ENCODE measurements at regions not wholly inside any gene's neighbourhood (a gene's known extent, or its start where the extent isn't known, plus 50 kb on each side); places are given as distances from the start of the nearest gene placed in this dataset.

DNA sequence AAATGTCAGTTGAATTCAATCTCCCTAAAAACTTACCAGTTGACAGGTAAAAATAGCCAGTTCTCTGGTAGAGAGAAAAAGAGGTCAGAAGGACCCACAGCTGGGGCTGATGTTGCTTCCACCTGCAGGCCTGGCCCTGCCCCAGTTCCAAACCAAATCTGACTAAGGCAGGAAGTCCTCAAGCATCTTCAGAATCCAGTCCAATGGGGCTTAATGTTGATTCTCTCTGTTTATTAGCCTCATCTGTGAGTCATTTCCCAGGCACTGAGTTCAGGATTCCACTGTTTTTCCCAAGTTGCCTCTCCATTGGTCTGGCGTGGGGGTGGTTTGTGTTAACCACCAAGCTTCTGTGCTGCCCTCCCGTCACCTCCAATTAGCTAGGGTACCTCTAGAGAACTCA is 601.8 kb downstream of the INSC start:
- TF ChIP-seq, protein P1, sequence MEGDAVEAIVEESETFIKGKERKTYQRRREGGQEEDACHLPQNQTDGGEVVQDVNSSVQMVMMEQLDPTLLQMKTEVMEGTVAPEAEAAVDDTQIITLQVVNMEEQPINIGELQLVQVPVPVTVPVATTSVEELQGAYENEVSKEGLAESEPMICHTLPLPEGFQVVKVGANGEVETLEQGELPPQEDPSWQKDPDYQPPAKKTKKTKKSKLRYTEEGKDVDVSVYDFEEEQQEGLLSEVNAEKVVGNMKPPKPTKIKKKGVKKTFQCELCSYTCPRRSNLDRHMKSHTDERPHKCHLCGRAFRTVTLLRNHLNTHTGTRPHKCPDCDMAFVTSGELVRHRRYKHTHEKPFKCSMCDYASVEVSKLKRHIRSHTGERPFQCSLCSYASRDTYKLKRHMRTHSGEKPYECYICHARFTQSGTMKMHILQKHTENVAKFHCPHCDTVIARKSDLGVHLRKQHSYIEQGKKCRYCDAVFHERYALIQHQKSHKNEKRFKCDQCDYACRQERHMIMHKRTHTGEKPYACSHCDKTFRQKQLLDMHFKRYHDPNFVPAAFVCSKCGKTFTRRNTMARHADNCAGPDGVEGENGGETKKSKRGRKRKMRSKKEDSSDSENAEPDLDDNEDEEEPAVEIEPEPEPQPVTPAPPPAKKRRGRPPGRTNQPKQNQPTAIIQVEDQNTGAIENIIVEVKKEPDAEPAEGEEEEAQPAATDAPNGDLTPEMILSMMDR (conservative IDR thresholded peaks at IDR 0.05): no peak
- no peak for TF ChIP-seq ZFX (IDR thresholded peaks at IDR 0.05)
